Naive B cell (primary cell): ENCODE measurements at regions not wholly inside any gene's neighbourhood (a gene's known extent, or its start where the extent isn't known, plus 50 kb on each side); places are given as distances from the start of the nearest gene placed in this dataset.
A peak's percentile ranks its signal among the peaks of the same experiment; 100 is the strongest.
"Not testable (repeated sequence)": the region's sequence is repeated elsewhere in the genome, so short reads cannot be mapped to it uniquely, and the experiment has no call there.

Experiments
- ATAC-seq, 2 donors: fragments of 150-1000 bp; cut with Tn5 transposase; 2 replicates each; pipeline ENCODE4 v1.10.0; 2021; ENCODE audit warnings: low read depth in 2 of 2, mild to moderate bottlenecking in 2 of 2, moderate library complexity in 2 of 2
- DNase-seq: peaks from one replicate; pipeline ENCODE4 v3.0.0; 2022
- H3K27ac Mint-ChIP-seq, 6 donors: one replicate each; pipeline ENCODE4 v1.8.0; 2020 to 2022; ENCODE audit warnings: mild to moderate bottlenecking in 6 of 6, mixed read lengths in 6 of 6, moderate library complexity in 5 of 6, inconsistent platforms in 2 of 6
- H3K27me3 Mint-ChIP-seq, 3 donors: one replicate each; pipeline ENCODE4 v1.8.0; 2021 to 2022; ENCODE audit warnings: mixed read lengths in 3 of 3, mild to moderate bottlenecking in 1 of 3
- H3K36me3 Mint-ChIP-seq, 2 donors: one replicate each; pipeline ENCODE4 v1.8.0; 2020 to 2022; ENCODE audit warnings: mixed read lengths in 2 of 2, inconsistent platforms in 1 of 2, mild to moderate bottlenecking in 1 of 2
- H3K4me1 Mint-ChIP-seq, 3 donors: one replicate each; pipeline ENCODE4 v1.8.0; 2020 to 2022; ENCODE audit warnings: mixed read lengths in 3 of 3, inconsistent platforms in 1 of 3, mild to moderate bottlenecking in 1 of 3, moderate library complexity in 1 of 3
- H3K4me3 Mint-ChIP-seq, 8 donors: one replicate each; pipeline ENCODE4 v1.8.0; 2020 to 2022; ENCODE audit warnings: mild to moderate bottlenecking in 8 of 8, mixed read lengths in 8 of 8, moderate library complexity in 8 of 8, inconsistent platforms in 2 of 8
- H3K9me3 Mint-ChIP-seq, 7 donors: one replicate each; pipeline ENCODE4 v1.8.0; 2020 to 2022; ENCODE audit warnings: mixed read lengths in 7 of 7, mild to moderate bottlenecking in 5 of 7, inconsistent platforms in 2 of 7, moderate library complexity in 1 of 7

GRCh38 chr11:97019305-97019704 is 629.5 kb downstream of the JRKL start:
- Mint-ChIP-seq H3K4me1 (no peaks in the 10 kb centered on the region), H3K4me3 (no peak overlapping the region), H3K27me3 (no peaks in the 10 kb centered on the region), H3K36me3 (no peaks in the 10 kb centered on the region), H3K9me3 (peaks cover 3 to 8% (median 6%) of the 10 kb centered on the region in 7 donors), H3K27ac (no peak overlapping the region)
- no peak for ATAC-seq
- DNase-seq, result no peak

GRCh38 chr11:97019754-97020153 is 629.9 kb downstream of the JRKL start:
- Mint-ChIP-seq H3K27me3 (no peaks in the 10 kb centered on the region), H3K4me3 (no peak overlapping the region), H3K36me3 (no peaks in the 10 kb centered on the region), H3K27ac (no peak overlapping the region), H3K9me3 (peaks cover 3 to 8% (median 6%) of the 10 kb centered on the region in 7 donors), H3K4me1 (no peaks in the 10 kb centered on the region)
- no peak for DNase-seq
- no peak for ATAC-seq

GRCh38 chr11:97022955-97023354 is 633.1 kb downstream of the JRKL start:
- Mint-ChIP-seq H3K9me3 (peaks cover 1 to 9% (median 7%) of the 10 kb centered on the region in 7 donors), H3K4me3 (no peak overlapping the region), H3K36me3 (no peaks in the 10 kb centered on the region), H3K27me3 (no peaks in the 10 kb centered on the region), H3K4me1 (no peaks in the 10 kb centered on the region), H3K27ac (no peak overlapping the region)
- ATAC-seq, result no peak
- no peak for DNase-seq

DNA sequence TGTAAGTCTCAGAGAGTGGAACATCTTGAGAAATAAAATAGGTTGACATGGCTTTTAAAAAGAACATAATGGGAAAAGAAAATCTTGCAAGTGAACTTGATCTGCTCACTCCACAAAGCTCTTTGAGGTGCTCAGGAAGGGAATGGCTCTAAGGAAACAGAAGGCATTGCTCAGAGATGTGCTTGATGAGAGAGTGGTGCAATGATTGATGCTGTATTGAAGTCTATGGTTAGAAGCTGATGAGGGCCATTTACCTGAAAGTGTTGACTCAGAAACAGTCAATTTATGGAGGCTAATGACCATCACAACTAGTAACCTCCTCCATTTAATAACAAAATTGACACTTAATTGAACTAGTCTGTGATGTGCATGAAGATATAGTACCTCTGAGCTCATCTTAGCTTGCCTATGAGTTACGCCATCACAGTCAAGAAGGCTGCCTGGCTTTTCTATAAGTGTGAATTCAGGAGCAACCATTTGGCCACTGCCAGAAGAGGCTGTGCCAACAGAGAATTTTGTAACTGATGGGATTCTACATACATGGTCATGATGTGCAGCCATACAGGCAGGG is 639.1 kb downstream of the JRKL start:
- no peak for ATAC-seq

GRCh38 chr11:97033178-97033577 is 643.4 kb downstream of the JRKL start:
- H3K27me3 Mint-ChIP-seq, result no peaks in the 10 kb centered on the region
- no peaks in the 10 kb centered on the region for H3K4me1 Mint-ChIP-seq
- ATAC-seq (no peak), DNase-seq (no peak)
- no peak overlapping the region for H3K27ac Mint-ChIP-seq
- no peaks in the 10 kb centered on the region for H3K36me3 Mint-ChIP-seq
- H3K4me3 Mint-ChIP-seq, result no peak overlapping the region
- H3K9me3 Mint-ChIP-seq, result peaks cover 0 to 7% (median 3%) of the 10 kb centered on the region in 7 donors

More for the DNA sequence above, 639.1 kb downstream of the JRKL start:
- no peak overlapping the region for H3K27ac Mint-ChIP-seq
- no peaks in the 10 kb centered on the region for H3K36me3 Mint-ChIP-seq
- no peaks in the 10 kb centered on the region for H3K27me3 Mint-ChIP-seq
- H3K4me1 Mint-ChIP-seq, result no peaks in the 10 kb centered on the region
- peaks cover 0 to 14% (median 4%) of the 10 kb centered on the region in 7 donors for H3K9me3 Mint-ChIP-seq
- H3K4me3 Mint-ChIP-seq, result no peak overlapping the region
- no peak for DNase-seq

GRCh38 chr11:97048481-97048880 is 658.7 kb downstream of the JRKL start:
- no peak for DNase-seq
- no peak for ATAC-seq
- Mint-ChIP-seq H3K27me3 (no peaks in the 10 kb centered on the region), H3K9me3 (peaks cover 2 to 13% (median 4%) of the 10 kb centered on the region in 7 donors), H3K27ac (no peak overlapping the region), H3K4me1 (no peaks in the 10 kb centered on the region), H3K4me3 (no peak overlapping the region), H3K36me3 (no peaks in the 10 kb centered on the region)

GRCh38 chr11:97060184-97060583 is 670.4 kb downstream of the JRKL start:
- H3K9me3 Mint-ChIP-seq, result peaks cover 10 to 15% (median 13%) of the 10 kb centered on the region in 7 donors
- ATAC-seq (no peak), DNase-seq (no peak)
- H3K27me3 Mint-ChIP-seq, result no peaks in the 10 kb centered on the region
- H3K27ac Mint-ChIP-seq, result no peak overlapping the region
- H3K4me1 Mint-ChIP-seq, result no peaks in the 10 kb centered on the region
- peak overlapping the region in 1 of 8 donors; percentile 2 for H3K4me3 Mint-ChIP-seq
- no peaks in the 10 kb centered on the region for H3K36me3 Mint-ChIP-seq

- Mint-ChIP-seq H3K4me3 (no peak overlapping the region), H3K9me3 (peaks cover 20 to 34% (median 29%) of the 10 kb centered on the region in 7 donors), H3K4me1 (no peaks in the 10 kb centered on the region), H3K27ac (no peak overlapping the region), H3K36me3 (peaks cover 6 to 12% of the 10 kb centered on the region in 2 donors), H3K27me3 (no peaks in the 10 kb centered on the region)
- no peak for DNase-seq
- no peak for ATAC-seq
These were observed 679.3 kb downstream of the JRKL start for GRCh38 chr11:97069160-97069559.

GRCh38 chr11:97072420-97072819 is 682.6 kb downstream of the JRKL start:
- ATAC-seq (no peak), DNase-seq (no peak)
- H3K9me3 Mint-ChIP-seq, result peaks cover 16 to 38% (median 30%) of the 10 kb centered on the region in 7 donors
- H3K27ac Mint-ChIP-seq, result no peak overlapping the region
- peaks cover 6 to 12% of the 10 kb centered on the region in 2 donors for H3K36me3 Mint-ChIP-seq
- H3K27me3 Mint-ChIP-seq, result no peaks in the 10 kb centered on the region
- no peak overlapping the region for H3K4me3 Mint-ChIP-seq
- H3K4me1 Mint-ChIP-seq, result no peaks in the 10 kb centered on the region

DNA sequence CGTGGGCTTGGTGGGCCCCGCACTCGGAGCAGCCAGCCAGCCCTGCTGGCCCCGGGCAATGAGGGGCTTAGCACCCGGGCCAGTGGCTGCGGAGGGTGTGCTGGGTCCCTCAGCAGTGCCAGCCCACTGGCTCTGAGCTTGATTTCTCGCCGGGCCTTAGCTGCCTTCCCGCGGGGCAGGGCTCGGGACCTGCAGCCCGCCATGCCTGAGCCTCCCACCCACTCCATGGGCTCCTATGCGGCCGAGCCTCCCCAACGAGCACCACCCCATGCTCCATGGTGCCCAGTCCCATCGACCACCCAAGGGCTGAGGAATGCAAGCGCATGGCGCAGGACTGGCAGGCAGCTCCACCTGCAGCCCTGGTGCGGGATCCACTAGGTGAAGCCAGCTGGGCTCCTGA is 686.9 kb downstream of the JRKL start:
- not testable (repeated sequence) for H3K4me1 Mint-ChIP-seq, H3K4me3 Mint-ChIP-seq, ATAC-seq, H3K27me3 Mint-ChIP-seq, DNase-seq, H3K27ac Mint-ChIP-seq
- peaks cover 10 to 27% (median 25%) of the 10 kb centered on the region in 7 donors for H3K9me3 Mint-ChIP-seq
- H3K36me3 Mint-ChIP-seq, result peaks cover 6 to 12% of the 10 kb centered on the region in 2 donors

DNA sequence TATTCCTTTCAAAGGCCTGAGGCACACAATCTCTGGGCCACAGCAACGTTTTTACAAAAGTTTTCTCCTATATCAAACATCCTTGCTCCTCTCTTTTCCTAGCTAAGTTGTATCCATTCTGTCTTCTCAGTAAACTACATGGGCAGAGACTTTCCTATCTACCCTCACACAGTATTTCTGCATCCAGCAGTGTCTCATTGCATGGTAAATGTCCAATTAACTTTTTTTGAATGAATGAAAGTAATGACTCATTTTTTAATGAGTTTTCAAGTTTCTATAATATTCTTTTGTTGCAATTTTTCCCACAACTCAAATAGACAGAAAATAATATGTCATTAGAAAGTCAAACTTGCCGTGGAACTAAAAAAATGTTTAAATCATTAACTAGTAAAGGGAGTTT is 688.6 kb downstream of the JRKL start:
- H3K27ac Mint-ChIP-seq, result no peak overlapping the region

GRCh38 chr11:97079244-97079643 is 689.4 kb downstream of the JRKL start:
- Mint-ChIP-seq H3K4me1 (no peaks in the 10 kb centered on the region), H3K36me3 (no peaks in the 10 kb centered on the region), H3K27ac (no peak overlapping the region), H3K4me3 (no peak overlapping the region), H3K27me3 (no peaks in the 10 kb centered on the region), H3K9me3 (peaks cover 0 to 9% (median 4%) of the 10 kb centered on the region in 7 donors)
- ATAC-seq (no peak), DNase-seq (no peak)

More for the DNA sequence above, 688.6 kb downstream of the JRKL start:
- no peaks in the 10 kb centered on the region for H3K4me1 Mint-ChIP-seq
- no peak for ATAC-seq
- peaks cover under 1 to 10% (median 8%) of the 10 kb centered on the region in 7 donors for H3K9me3 Mint-ChIP-seq
- no peaks in the 10 kb centered on the region for H3K27me3 Mint-ChIP-seq
- DNase-seq, result no peak
- H3K36me3 Mint-ChIP-seq, result peaks cover under 1 to 2% of the 10 kb centered on the region in 2 donors
- no peak overlapping the region for H3K4me3 Mint-ChIP-seq

DNA sequence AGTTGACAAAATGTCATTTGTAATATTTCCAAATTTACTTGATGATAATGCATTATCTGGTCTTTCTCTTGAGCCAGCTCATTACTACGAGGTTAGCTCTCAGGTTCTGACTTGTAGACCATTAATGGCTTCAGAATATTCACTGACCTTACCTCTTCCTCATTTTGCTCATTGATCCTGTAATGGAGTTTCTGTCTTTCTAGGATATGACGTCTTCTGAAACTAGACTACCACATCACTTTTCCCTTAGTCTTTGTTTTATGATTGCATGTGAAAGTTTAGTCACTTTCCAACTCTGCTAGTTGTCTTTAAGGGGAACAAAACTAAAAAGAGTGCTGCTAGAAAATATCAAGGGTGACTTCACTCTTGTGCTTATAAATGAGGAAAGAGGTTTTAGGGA is 697.6 kb downstream of the JRKL start:
- H3K27ac Mint-ChIP-seq, result no peak overlapping the region
- no peak overlapping the region for H3K4me3 Mint-ChIP-seq

DNA sequence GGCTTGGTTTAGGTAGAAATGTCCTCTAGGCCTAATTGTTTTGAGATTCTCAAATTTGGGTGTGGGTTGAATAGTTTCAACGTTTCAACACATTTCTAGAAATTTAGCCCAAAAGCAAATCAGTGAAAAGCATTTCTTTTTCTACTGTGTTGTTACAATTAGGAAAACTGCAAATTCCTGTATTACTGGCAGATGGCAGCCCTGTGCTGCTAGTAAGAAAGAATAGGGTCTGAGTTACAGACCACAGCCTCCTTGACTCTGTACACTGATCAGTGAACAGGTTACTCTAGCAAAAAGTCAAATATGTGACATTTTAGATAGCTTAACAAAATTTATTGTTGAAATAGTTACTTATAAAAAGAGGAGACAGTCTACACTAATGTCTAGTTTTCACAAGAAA is 703.0 kb downstream of the JRKL start:
- Mint-ChIP-seq H3K4me3 (no peak overlapping the region), H3K36me3 (no peaks in the 10 kb centered on the region), H3K27ac (no peak overlapping the region), H3K27me3 (no peaks in the 10 kb centered on the region), H3K9me3 (peaks cover 0 to 4% (median 0%) of the 10 kb centered on the region in 7 donors), H3K4me1 (no peaks in the 10 kb centered on the region)
- DNase-seq, result no peak
- ATAC-seq, result no peak

More for the DNA sequence above, 697.6 kb downstream of the JRKL start:
- Mint-ChIP-seq H3K9me3 (peaks cover 0 to 4% (median 0%) of the 10 kb centered on the region in 7 donors), H3K36me3 (no peaks in the 10 kb centered on the region), H3K27me3 (no peaks in the 10 kb centered on the region), H3K4me1 (no peaks in the 10 kb centered on the region)
- ATAC-seq, result no peak
- DNase-seq, result no peak

DNA sequence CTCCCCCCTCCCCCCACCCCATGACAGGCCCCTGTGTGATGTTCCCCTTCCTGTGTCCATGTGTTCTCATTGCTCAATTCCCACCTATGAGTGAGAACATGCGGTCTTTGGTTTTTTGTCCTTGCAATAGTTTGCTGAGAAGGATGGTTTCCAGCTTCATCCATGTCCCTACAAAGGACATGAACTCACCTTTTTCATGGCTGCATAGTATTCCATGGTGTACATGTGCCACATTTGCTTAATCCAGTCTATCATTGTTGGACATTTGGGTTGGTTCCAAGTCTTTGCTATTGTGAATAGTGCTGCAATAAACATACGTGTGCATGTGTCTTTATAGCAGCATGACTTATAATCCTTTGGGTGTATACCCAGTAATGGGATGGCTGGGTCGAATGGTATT is 712.4 kb downstream of the JRKL start:
- not testable (repeated sequence) for ATAC-seq, H3K27ac Mint-ChIP-seq, H3K27me3 Mint-ChIP-seq, H3K4me1 Mint-ChIP-seq, DNase-seq, H3K36me3 Mint-ChIP-seq, H3K4me3 Mint-ChIP-seq
- H3K9me3 Mint-ChIP-seq, result peaks cover 0 to 10% (median 4%) of the 10 kb centered on the region in 7 donors
